GM12878 (cell line): ENCODE measurements at regions not wholly inside any gene's neighbourhood (a gene's known extent, or its start where the extent isn't known, plus 50 kb on each side); places are given as distances from the start of the nearest gene placed in this dataset.

ENCODE experiments used
- ATAC-seq: fragments of 200-7000 bp; cut with Tn5 transposase; 3 replicates; pipeline ENCODE4 v1.9.1; 2020; ENCODE audit warnings: mild to moderate bottlenecking, moderate library complexity
- BruUV-seq: library from RNA; stranded (reverse); fragments of 400-500 nt; replicated peaks from 2 replicates; lab custom pipeline; 2021; lab: Mats Ljungman, UMichigan
- CTCF ChIA-PET: fragments of 300-600 bp; sonication (Branson Sonifier 250); formaldehyde crosslinking; extraction: SDS; loops from one replicate; lab custom pipeline; 2021; ENCODE audit warnings: inconsistent platforms; lab: Yijun Ruan, JAX
- POLR2A ChIA-PET: fragments of 350-600 bp; formaldehyde crosslinking; extraction: SDS; loops from one replicate; lab custom pipeline; 2021; ENCODE audit warnings: inconsistent platforms; lab: Charles Lee
- RAD21 ChIA-PET: fragments of 300-600 bp; sonication (Branson Sonifier 250); formaldehyde crosslinking; loops from one replicate; lab custom pipeline; 2023; ENCODE audit warnings: antibody characterized with exemption; ENCODE audit not compliant: unreplicated experiment; lab: Charles Lee
- SMC1A ChIA-PET: fragments of 300-600 bp; sonication (Branson Sonifier 250); formaldehyde crosslinking; loops from one replicate; lab custom pipeline; 2023; ENCODE audit not compliant: unreplicated experiment, uncharacterized antibody; lab: Charles Lee
- DNase-seq: peaks from one replicate; pipeline ENCODE4 v3.0.0-alpha.2; 2011; ENCODE audit warnings: low read depth, low spot score
- FAIRE-seq: peaks from 3 replicates; lab custom pipeline; 2011; peaks lifted over from hg19 to GRCh38; lab: Jason Lieb, UNC
- H2AFZ ChIP-seq: 2 replicates; pipeline ENCODE4 v1.6.0; 2011; ENCODE audit warnings: low read depth, low read length, control low read depth; ENCODE audit not compliant: control insufficient read depth
- H3K27ac ChIP-seq: 2 replicates; pipeline ENCODE4 v1.5.1; 2011; ENCODE audit warnings: control low read depth; ENCODE audit not compliant: control insufficient read depth, insufficient read depth
- H3K27me3 ChIP-seq, 2 experiments: replicated peaks in 1 of 2; 2 replicates each; pipeline versions ENCODE4 v1.6.0 to v1.6.1; 2011; ENCODE audit warnings: low read length in 1 of 2; ENCODE audit not compliant: control insufficient read depth in 2 of 2, insufficient read depth in 2 of 2
- H3K36me3 ChIP-seq, 2 experiments: 2 replicates each; pipeline ENCODE4 v1.5.1; 2011; ENCODE audit warnings: low read length in 1 of 2; ENCODE audit not compliant: control insufficient read depth in 2 of 2, insufficient read depth in 2 of 2
- H3K4me1 ChIP-seq: 2 replicates; pipeline ENCODE4 v1.6.1; 2011; ENCODE audit warnings: mild to moderate bottlenecking, low read length, moderate library complexity, mixed read lengths; ENCODE audit not compliant: control insufficient read depth, insufficient read depth
- H3K4me2 ChIP-seq: 2 replicates; pipeline ENCODE4 v1.6.0; 2011; ENCODE audit warnings: control low read depth; ENCODE audit not compliant: control insufficient read depth, insufficient read depth
- H3K4me3 ChIP-seq: fragments of 200-600 bp; sonication (generic); 2 replicates; pipeline ENCODE4 v1.5.1; 2016
- H3K79me2 ChIP-seq: 2 replicates; pipeline ENCODE4 v1.6.0; 2011; ENCODE audit warnings: low read length; ENCODE audit not compliant: control insufficient read depth, insufficient read depth
- H3K9ac ChIP-seq: 2 replicates; pipeline ENCODE4 v1.8.0; 2011; ENCODE audit warnings: low read length, control low read depth, mixed read lengths; ENCODE audit not compliant: control insufficient read depth, insufficient read depth
- H3K9me3 ChIP-seq: replicated peaks from 3 replicates; pipeline ENCODE4 v1.5.1; 2011; ENCODE audit warnings: mild to moderate bottlenecking, low read length; ENCODE audit not compliant: control insufficient read depth, insufficient read depth
- H4K20me1 ChIP-seq: 2 replicates; pipeline ENCODE4 v1.6.0; 2011; ENCODE audit not compliant: control insufficient read depth, insufficient read depth
- EED ChIP-seq: sonication (generic); IDR thresholded peaks from 2 replicates; pipeline ENCODE4 v1.6.1; 2016; ENCODE audit warnings: antibody characterized with exemption, low read depth
- EP300 ChIP-seq, 2 experiments: fragments of 150-350 bp in 1 of 2; IDR thresholded peaks; 2 replicates each; pipeline ENCODE4 v1.6.1; 2011 to 2012; ENCODE audit warnings: low read depth in 2 of 2, low read length in 2 of 2, borderline replicate concordance in 1 of 2, improper control_type of control experiment in 1 of 2, inconsistent platforms in 1 of 2; ENCODE audit not compliant: control insufficient read depth in 1 of 2
- IRF4 ChIP-seq: IDR thresholded peaks from 2 replicates; pipeline ENCODE4 v1.6.1; 2011; ENCODE audit warnings: low read depth, low read length
- KDM1A ChIP-seq: fragments of 200-600 bp; sonication (generic); IDR thresholded peaks from 2 replicates; pipeline ENCODE4 v1.6.1; 2016; ENCODE audit warnings: borderline replicate concordance
- MLLT1 ChIP-seq: fragments of 450-650 bp; IDR thresholded peaks from 2 replicates; pipeline ENCODE4 v1.6.1; 2016; ENCODE audit warnings: mild to moderate bottlenecking
- NFXL1 ChIP-seq: fragments of 450-650 bp; IDR thresholded peaks from 2 replicates; pipeline ENCODE4 v1.6.1; 2017; ENCODE audit warnings: antibody characterized with exemption, mild to moderate bottlenecking, borderline replicate concordance
- POLR2AphosphoS5 ChIP-seq: IDR thresholded peaks from 2 replicates; pipeline ENCODE4 v1.6.1; 2011; ENCODE audit warnings: mild to moderate bottlenecking, low read length, inconsistent platforms
- PRDM15 ChIP-seq: fragments of 450-650 bp; formaldehyde crosslinking; IDR thresholded peaks from 2 replicates; pipeline ENCODE4 v1.4.0; 2020; ENCODE audit warnings: mild to moderate bottlenecking, moderate library complexity
- RAD21 ChIP-seq: IDR thresholded peaks from 2 replicates; pipeline ENCODE4 v1.6.1; 2011; ENCODE audit warnings: mild to moderate bottlenecking, low read depth, low read length, moderate library complexity; ENCODE audit not compliant: insufficient read depth
- RAD51 ChIP-seq: fragments of 450-650 bp; IDR thresholded peaks from 2 replicates; pipeline ENCODE4 v1.6.1; 2016; ENCODE audit warnings: moderate library complexity, mild to moderate bottlenecking, inconsistent platforms
- SREBF1 ChIP-seq: IDR thresholded peaks from 2 replicates; pipeline ENCODE4 v1.6.1; 2012; ENCODE audit warnings: mild to moderate bottlenecking, low read length
- SUZ12 ChIP-seq: fragments of 200-600 bp; sonication (generic); IDR thresholded peaks from one replicate; pipeline ENCODE4 v1.6.1; 2018; ENCODE audit warnings: antibody characterized with exemption, mild to moderate bottlenecking; ENCODE audit not compliant: unreplicated experiment
- TCF12 ChIP-seq: IDR thresholded peaks from 2 replicates; pipeline ENCODE4 v1.6.1; 2011; ENCODE audit warnings: low read depth, mild to moderate bottlenecking, low read length
- ZNF24 ChIP-seq: fragments of 450-650 bp; IDR thresholded peaks from 2 replicates; pipeline ENCODE4 v1.6.1; 2017; ENCODE audit warnings: antibody characterized with exemption, mild to moderate bottlenecking
- ZNF592 ChIP-seq: fragments of 450-650 bp; IDR thresholded peaks from 2 replicates; pipeline ENCODE4 v1.6.1; 2017; ENCODE audit warnings: mild to moderate bottlenecking, moderate library complexity
- WGBS: methylation state at CpG from one replicate; pipeline ENCODE4 v1.1.6; 2016; ENCODE audit warnings: low lambda C conversion rate; ENCODE audit not compliant: insufficient replicate concordance, insufficient coverage; ENCODE audit errors: missing lambda C conversion rate; 5-methylcytosine and 5-hydroxymethylcytosine counted together
- in situ Hi-C: fragments of 300-500 bp; cut with MboI; formaldehyde crosslinking; loops from 9 replicates; pipeline ENCODE4 v1.14.3; 2018; ENCODE audit warnings: mixed read lengths
- intact Hi-C: fragments of 100-400 bp; cut with micrococcal nuclease; formaldehyde crosslinking; loops from one replicate; pipeline ENCODE4 v1.14.2; 2022; ENCODE audit not compliant: unreplicated experiment

- in situ Hi-C loops, result no loop called here
- FAIRE-seq, result no peak
- TF ChIP-seq RAD51, result no peak
- TF ChIP-seq POLR2AphosphoS5, result no peak
- TF ChIP-seq ZNF24, result no peak
- no peak for TF ChIP-seq TCF12
- no peak for TF ChIP-seq RAD21
- no peak for TF ChIP-seq IRF4
- TF ChIP-seq SREBF1, result no peak
- TF ChIP-seq ZNF592, result no peak
- TF ChIP-seq KDM1A, result no peak
- TF ChIP-seq EED, result no peak
- no peak for TF ChIP-seq MLLT1
- TF ChIP-seq SUZ12, result no peak
- no peak for TF ChIP-seq PRDM15 (CRISPR knock-in tag)
- no peak for TF ChIP-seq NFXL1
- TF ChIP-seq EP300 (IDR thresholded peaks at IDR 0.05; ENCODE audit: borderline replicate concordance in 1 of 2, control insufficient read depth in 1 of 2, low read depth in 2 of 2, low read length in 2 of 2), result no peak
Observed at GRCh38 chr2:226446406-226447001, 353.1 kb downstream of the IRS1 start.

More at GRCh38 chr2:226446406-226447001, 353.1 kb downstream of the IRS1 start:
- no peaks in the 10 kb centered on the region for H3K27me3 ChIP-seq
- 14% methylated on average over 3 of the region's 3 CpGs for WGBS
- DNase-seq, result no peak
- H3K4me3 ChIP-seq, result no peak overlapping the region
- no peaks in the 10 kb centered on the region for H3K9me3 ChIP-seq
- ChIA-PET RAD21 (interaction anchor here (0.6 kb wide), 1 partner anchor 353 kb away, joined by 3 read pairs; the partner anchor contains the start of gene IRS1), CTCF (interaction anchor here (0.7 to 1.1 kb wide), 3 partner anchors 15 to 356 kb away, joined by 3 to 4 read pairs (median 4); no protein-coding TSS in a partner anchor), SMC1A (interaction anchor here (0.6 to 1.6 kb wide), 4 partner anchors 8 to 354 kb away, joined by 3 to 6 read pairs (median 3); no protein-coding TSS in a partner anchor), POLR2A (no interaction called here)
- H4K20me1 ChIP-seq, result no peaks in the 10 kb centered on the region
- no peak overlapping the region for H3K9ac ChIP-seq
- H2AFZ ChIP-seq, result no peak overlapping the region
- intact Hi-C loops, result no loop called here
- no peaks in the 10 kb centered on the region for H3K79me2 ChIP-seq
- H3K27ac ChIP-seq, result no peak overlapping the region
- no peak overlapping the region for H3K4me2 ChIP-seq
- BruUV-seq, result no TSS peak
- no peak for ATAC-seq
- no peaks in the 10 kb centered on the region for H3K36me3 ChIP-seq
- no peaks in the 10 kb centered on the region for H3K4me1 ChIP-seq
